OCI-LY3 (cell line): ENCODE measurements at regions not wholly inside any gene's neighbourhood (a gene's known extent, or its start where the extent isn't known, plus 50 kb on each side); places are given as distances from the start of the nearest gene placed in this dataset.

Experiments used
- H2AFZ ChIP-seq: fragments of 200-600, 300-600 bp; shearing (Covaris generic); 2 replicates; pipeline ENCODE4 v1.6.0; 2014; ENCODE audit warnings: antibody characterized with exemption, low read depth, low read length
- H3K27ac ChIP-seq: fragments of 200-600, 300-600 bp; sonication (generic); 2 replicates; pipeline ENCODE4 v1.5.1; 2014; ENCODE audit warnings: mild to moderate bottlenecking, low read length, moderate library complexity, mixed read lengths
- H3K27me3 ChIP-seq: fragments of 200-600, 300-600 bp; sonication (generic); 2 replicates; pipeline ENCODE4 v1.6.1; 2014; ENCODE audit warnings: low read depth, low read length, mixed read lengths
- H3K36me3 ChIP-seq: fragments of 200-600, 300-600 bp; sonication (generic); replicated peaks from 2 replicates; pipeline ENCODE3; 2014; ENCODE audit warnings: low read depth, low read length, mixed read lengths
- H3K4me1 ChIP-seq: fragments of 300-600, 200-600 bp; sonication (generic); 2 replicates; pipeline ENCODE4 v1.6.1; 2014; ENCODE audit warnings: low read length, mixed read lengths
- H3K4me2 ChIP-seq: fragments of 200-600, 300-600 bp; sonication (generic); 2 replicates; pipeline ENCODE4 v1.6.1; 2014; ENCODE audit warnings: low read length, mixed read lengths
- H3K4me3 ChIP-seq: fragments of 300-600, 200-600 bp; sonication (generic); 2 replicates; pipeline ENCODE4 v1.5.1; 2014; ENCODE audit warnings: antibody characterized with exemption, mild to moderate bottlenecking, low read length, moderate library complexity
- H3K79me2 ChIP-seq: fragments of 300-600, 200-600 bp; shearing (Covaris generic); 2 replicates; pipeline ENCODE4 v1.6.1; 2014; ENCODE audit warnings: mild to moderate bottlenecking, low read length, mixed read lengths
- H3K9ac ChIP-seq: fragments of 300-600, 200-600 bp; shearing (Covaris generic); 2 replicates; pipeline ENCODE4 v1.6.0; 2014; ENCODE audit warnings: mild to moderate bottlenecking, low read length, moderate library complexity
- H3K9me3 ChIP-seq: fragments of 200-600, 300-600 bp; shearing (Covaris generic); 2 replicates; pipeline ENCODE4 v1.6.1; 2014; ENCODE audit warnings: low read length, mixed read lengths; ENCODE audit not compliant: insufficient read depth
- H4K20me1 ChIP-seq: fragments of 200-600, 300-600 bp; sonication (generic); 2 replicates; pipeline ENCODE4 v1.6.1; 2016; ENCODE audit warnings: low read length, mixed read lengths; ENCODE audit not compliant: insufficient read depth
- CTCF ChIP-seq: fragments of 200-600, 300-600 bp; sonication (generic); IDR thresholded peaks from 2 replicates; pipeline ENCODE4 v1.5.1; 2014; ENCODE audit warnings: antibody characterized with exemption, low read length, low read depth
- EZH2phosphoT487 ChIP-seq: fragments of 200-600 bp; shearing (Covaris generic); IDR thresholded peaks from 2 replicates; pipeline ENCODE4 v1.6.1; 2018; ENCODE audit warnings: antibody characterized with exemption, mixed run types, low read depth

GRCh38 chr18:39375066-39375465, 1809.5 kb upstream of the CELF4 start:
- no peak overlapping the region for H3K4me2 ChIP-seq
- TF ChIP-seq CTCF (no peak), EZH2phosphoT487 (no peak)
- no peak overlapping the region for H3K9ac ChIP-seq
- H3K4me3 ChIP-seq = no peak overlapping the region
- no peaks in the 10 kb centered on the region for H4K20me1 ChIP-seq
- no peak overlapping the region for H2AFZ ChIP-seq
- no peaks in the 10 kb centered on the region for H3K36me3 ChIP-seq
- H3K27ac ChIP-seq = no peak overlapping the region
- peaks cover 5% of the 10 kb centered on the region; the same call in 1 of the 2 replicates for H3K4me1 ChIP-seq
- no peaks in the 10 kb centered on the region for H3K27me3 ChIP-seq
- no peaks in the 10 kb centered on the region for H3K9me3 ChIP-seq
- no peaks in the 10 kb centered on the region for H3K79me2 ChIP-seq

DNA sequence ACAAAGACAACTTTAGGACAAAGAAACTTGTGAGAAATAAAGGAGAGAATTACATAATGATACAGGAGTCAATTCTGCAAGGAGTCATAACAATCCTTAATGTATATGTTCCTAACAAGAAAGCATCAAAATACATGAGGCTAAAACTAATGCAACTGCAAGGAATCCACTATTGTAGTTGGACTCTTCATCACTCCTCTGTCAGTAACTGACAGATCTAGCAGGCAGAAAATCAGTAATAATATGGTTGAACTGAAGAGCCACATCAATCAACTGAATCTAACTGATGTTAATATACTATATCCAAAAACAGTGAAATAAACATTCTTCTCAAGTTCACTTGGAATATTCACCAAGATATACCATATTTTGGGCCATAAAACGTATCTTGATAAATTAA, 1806.4 kb upstream of the CELF4 start:
- Histone ChIP-seq H2AFZ (no peak overlapping the region), H3K4me1 (peaks cover 7% of the 10 kb centered on the region; the same call in 1 of the 2 replicates), H3K4me2 (no peak overlapping the region), H3K36me3 (no peaks in the 10 kb centered on the region), H3K9ac (no peak overlapping the region), H3K27ac (no peak overlapping the region), H3K27me3 (no peaks in the 10 kb centered on the region), H3K9me3 (no peaks in the 10 kb centered on the region), H4K20me1 (no peaks in the 10 kb centered on the region), H3K79me2 (no peaks in the 10 kb centered on the region), H3K4me3 (no peak overlapping the region)
- no peak for TF ChIP-seq EZH2phosphoT487
- TF ChIP-seq CTCF = no peak

GRCh38 chr18:39366656-39367055, 1801.1 kb upstream of the CELF4 start:
- Histone ChIP-seq H3K27ac (no peak overlapping the region), H3K4me3 (no peak overlapping the region), H3K27me3 (no peaks in the 10 kb centered on the region), H3K4me2 (no peak overlapping the region), H2AFZ (no peak overlapping the region), H4K20me1 (no peaks in the 10 kb centered on the region), H3K36me3 (no peaks in the 10 kb centered on the region), H3K4me1 (peaks cover 10% of the 10 kb centered on the region), H3K9me3 (no peaks in the 10 kb centered on the region), H3K9ac (no peak overlapping the region), H3K79me2 (no peaks in the 10 kb centered on the region)
- TF ChIP-seq CTCF = no peak
- TF ChIP-seq EZH2phosphoT487 = no peak

GRCh38 chr18:39365836-39366485, 1800.4 kb upstream of the CELF4 start:
- no peak overlapping the region for H3K4me2 ChIP-seq
- no peak overlapping the region for H3K4me3 ChIP-seq
- no peaks in the 10 kb centered on the region for H3K27me3 ChIP-seq
- no peaks in the 10 kb centered on the region for H4K20me1 ChIP-seq
- H3K4me1 ChIP-seq = peaks cover 10% of the 10 kb centered on the region
- no peaks in the 10 kb centered on the region for H3K9me3 ChIP-seq
- H3K27ac ChIP-seq = no peak overlapping the region
- H3K9ac ChIP-seq = no peak overlapping the region
- TF ChIP-seq EZH2phosphoT487 = no peak
- no peak for TF ChIP-seq CTCF
- no peaks in the 10 kb centered on the region for H3K79me2 ChIP-seq
- no peaks in the 10 kb centered on the region for H3K36me3 ChIP-seq
- no peak overlapping the region for H2AFZ ChIP-seq
